LNCaP clone FGC (cell line): ENCODE measurements at regions not wholly inside any gene's neighbourhood (a gene's known extent, or its start where the extent isn't known, plus 50 kb on each side); places are given as distances from the start of the nearest gene placed in this dataset.

ENCODE experiments used
- DNase-seq: peaks from one replicate; pipeline ENCODE4 v3.0.0-alpha.2; 2011; ENCODE audit warnings: low read depth
- H3K4me3 ChIP-seq: 2 replicates; pipeline ENCODE4 v1.5.1; 2011; ENCODE audit warnings: mild to moderate bottlenecking, low read depth, low read length, control low read depth
- CTCF ChIP-seq: IDR thresholded peaks from 2 replicates; pipeline ENCODE4 v1.5.1; 2012; ENCODE audit warnings: mild to moderate bottlenecking; ENCODE audit not compliant: control insufficient read depth, insufficient read depth; ENCODE audit errors: extremely low read depth

GRCh38 chr2:40531359-40531758, 79.5 kb upstream of the SLC8A1 start:
- H3K4me3 ChIP-seq: no peak overlapping the region
- TF ChIP-seq CTCF: no peak
- DNase-seq: no peak

GRCh38 chr2:40534528-40534927, 82.6 kb upstream of the SLC8A1 start:
- H3K4me3 ChIP-seq: no peak overlapping the region
- TF ChIP-seq CTCF: no peak
- no peak for DNase-seq

GRCh38 chr2:40535972-40536371, 84.1 kb upstream of the SLC8A1 start:
- DNase-seq: no peak
- no peak for TF ChIP-seq CTCF
- no peak overlapping the region for H3K4me3 ChIP-seq

GRCh38 chr2:40540026-40540425, 88.1 kb upstream of the SLC8A1 start:
- DNase-seq: no peak
- no peak overlapping the region for H3K4me3 ChIP-seq
- no peak for TF ChIP-seq CTCF

- no peak for DNase-seq
- no peak overlapping the region for H3K4me3 ChIP-seq
- no peak for TF ChIP-seq CTCF
These were observed 91.5 kb upstream of the SLC8A1 start for GRCh38 chr2:40543381-40543780.

GRCh38 chr2:40544072-40544471, 92.2 kb upstream of the SLC8A1 start:
- DNase-seq: no peak
- H3K4me3 ChIP-seq: no peak overlapping the region
- TF ChIP-seq CTCF: no peak

- H3K4me3 ChIP-seq: no peak overlapping the region
- no peak for TF ChIP-seq CTCF
- DNase-seq: no peak
These were observed 93.8 kb upstream of the SLC8A1 start for GRCh38 chr2:40545645-40546044.
